HG03066 (cell line): ENCODE measurements at regions not wholly inside any gene's neighbourhood (a gene's known extent, or its start where the extent isn't known, plus 50 kb on each side); places are given as distances from the start of the nearest gene placed in this dataset.

Experiments
- ATAC-seq: cut with Tn5 transposase; IDR thresholded peaks from one replicate; pipeline ENCODE4 v1.9.1; 2021; ENCODE audit warnings: low read depth; ENCODE audit not compliant: unreplicated experiment

DNA sequence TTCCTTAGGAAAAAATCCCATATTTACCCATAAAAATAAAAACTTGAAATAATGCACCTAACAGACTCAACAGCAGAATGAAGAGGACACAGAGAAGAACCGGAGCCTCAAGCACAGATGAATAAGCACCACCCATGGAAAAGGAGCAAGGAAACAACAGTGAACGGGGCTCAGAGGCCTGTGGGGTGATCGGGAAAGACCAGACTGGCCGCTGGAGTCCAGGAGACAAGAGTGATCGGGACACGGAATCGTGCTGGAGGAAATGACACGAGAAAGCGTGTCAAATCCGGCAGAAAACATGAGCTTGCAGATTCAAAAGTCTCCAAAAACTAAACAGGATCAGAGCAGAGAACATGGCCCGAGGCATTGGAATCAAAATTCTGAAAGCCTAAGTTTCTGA, 448.0 kb upstream of the SALL3 start:
- no peak for ATAC-seq

- ATAC-seq, result no peak
Observed at GRCh38 chr18:78538669-78539440, 440.8 kb upstream of the SALL3 start.

DNA sequence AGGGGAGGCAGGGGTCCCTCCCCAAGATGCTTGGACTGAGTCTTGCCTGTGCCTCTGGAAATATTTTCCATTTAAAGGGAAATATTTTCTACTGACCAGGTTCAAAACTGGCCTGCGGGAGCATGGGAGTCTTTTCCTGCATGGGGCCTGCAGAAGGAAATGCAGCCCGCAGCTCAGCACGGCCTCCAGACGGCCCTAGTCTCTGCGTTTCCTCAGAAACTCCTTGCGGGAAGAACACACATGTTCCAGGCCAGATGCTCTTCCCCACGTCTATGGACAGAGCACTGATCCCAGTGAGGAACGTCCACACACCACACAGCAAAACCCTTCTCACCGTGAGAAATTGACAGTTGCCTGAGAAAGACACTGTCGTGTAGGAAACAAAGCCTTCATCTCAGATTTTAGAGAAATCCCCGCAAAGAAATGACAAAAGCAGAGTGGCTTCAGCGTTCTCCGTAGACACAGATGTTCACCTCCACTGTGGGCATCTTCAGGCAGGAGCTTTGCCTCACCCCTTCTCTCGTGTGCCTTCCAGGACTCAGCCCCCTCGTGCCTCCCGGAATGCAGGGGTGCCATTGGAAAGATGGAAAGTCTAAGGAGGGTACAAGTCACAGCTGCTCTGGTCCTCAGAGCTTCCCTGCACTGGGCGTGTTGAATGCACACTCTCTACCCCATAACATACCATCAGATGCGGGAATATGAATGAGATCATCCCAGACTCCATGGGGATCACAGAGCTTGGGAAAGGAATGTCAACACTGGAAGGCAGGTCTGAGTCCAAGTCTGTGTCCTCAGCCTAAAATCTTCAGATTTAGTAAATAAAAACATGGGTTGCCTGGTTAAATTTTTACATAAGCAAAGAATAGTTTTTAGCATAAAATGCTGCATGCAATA, 438.7 kb upstream of the SALL3 start:
- no peak for ATAC-seq

DNA sequence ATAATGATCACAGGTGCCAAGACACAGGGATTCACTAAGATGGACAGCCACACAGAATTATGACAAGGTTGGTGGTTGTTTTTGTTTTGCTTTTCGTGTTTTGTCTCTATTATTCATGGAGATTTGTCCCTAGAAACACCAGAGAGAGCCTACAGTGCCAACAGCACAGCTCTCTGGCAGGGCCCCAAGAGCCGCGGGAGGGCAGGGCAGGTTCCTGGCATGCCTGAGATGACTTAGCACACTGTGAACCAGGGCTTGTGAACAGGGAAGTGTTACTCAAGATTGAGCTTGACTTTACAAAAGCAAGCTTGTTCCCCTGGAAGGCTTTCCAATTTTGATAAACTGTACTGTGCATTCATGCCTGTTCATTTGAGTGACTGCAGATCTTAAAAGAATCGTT, 437.4 kb upstream of the SALL3 start:
- ATAC-seq, result no peak

GRCh38 chr18:78543201-78543725, 436.4 kb upstream of the SALL3 start:
- ATAC-seq, result no peak

DNA sequence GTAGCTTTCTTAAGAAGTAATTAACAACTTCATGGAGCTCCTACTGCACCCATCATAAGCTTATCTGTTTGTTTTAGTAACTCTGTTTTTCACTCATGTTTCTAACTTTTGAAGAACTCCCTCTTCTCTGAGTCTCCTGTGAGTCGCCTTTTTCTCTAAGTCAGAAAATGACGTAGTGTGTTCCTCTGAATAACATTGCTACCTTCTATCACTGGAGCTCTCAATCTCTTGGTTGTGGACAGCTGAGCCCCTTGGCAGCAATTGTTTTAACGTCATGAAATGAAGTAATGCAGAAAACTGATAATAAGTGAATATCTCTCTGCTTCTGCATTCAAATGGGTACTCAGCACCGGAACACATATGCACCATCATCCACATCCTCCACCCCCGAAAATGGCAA, 433.3 kb upstream of the SALL3 start:
- ATAC-seq, result no peak

DNA sequence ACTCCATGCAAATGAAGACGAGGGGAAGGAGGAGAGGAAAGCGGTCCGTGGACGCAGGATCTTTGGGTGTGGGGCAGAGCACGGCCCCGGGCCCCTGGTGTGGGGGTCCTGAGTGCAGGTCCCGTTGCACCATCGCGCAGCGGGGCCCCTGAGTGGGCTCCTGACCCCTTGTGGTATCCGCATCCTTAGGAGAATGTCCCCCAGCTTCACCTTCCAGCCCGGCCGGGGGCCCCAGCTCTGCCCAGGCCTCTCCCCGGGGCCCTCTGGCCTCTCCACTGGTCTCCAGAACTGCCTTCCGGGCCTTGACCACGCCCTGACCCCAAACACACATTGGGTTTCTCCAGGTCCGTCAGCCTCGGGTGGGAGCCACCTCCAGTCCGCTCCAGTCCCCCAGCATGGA, 431.8 kb upstream of the SALL3 start:
- ATAC-seq, result no peak

GRCh38 chr18:78548261-78549058, 431.2 kb upstream of the SALL3 start:
- ATAC-seq, result no peak

DNA sequence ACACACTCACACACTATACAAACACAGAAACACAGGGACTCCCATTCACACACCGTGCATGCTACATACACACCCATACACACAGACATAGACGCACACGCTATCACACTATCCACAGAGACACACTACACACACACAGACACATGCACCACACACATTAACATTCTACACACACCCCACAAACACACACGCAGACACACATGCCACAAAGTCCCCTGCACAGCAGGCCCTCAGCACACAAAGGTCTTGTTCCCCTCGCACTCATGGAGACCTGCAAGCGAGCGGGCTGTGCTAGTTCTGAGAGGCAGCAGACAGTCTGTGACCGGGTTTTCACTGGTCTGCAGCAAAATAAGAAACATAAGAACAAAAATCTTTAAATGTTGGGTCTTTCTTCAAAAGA, 429.6 kb upstream of the SALL3 start:
- ATAC-seq, result no peak

GRCh38 chr18:78554944-78555608, 424.5 kb upstream of the SALL3 start:
- ATAC-seq, result no peak

GRCh38 chr18:78557371-78557770, 422.2 kb upstream of the SALL3 start:
- no peak for ATAC-seq

DNA sequence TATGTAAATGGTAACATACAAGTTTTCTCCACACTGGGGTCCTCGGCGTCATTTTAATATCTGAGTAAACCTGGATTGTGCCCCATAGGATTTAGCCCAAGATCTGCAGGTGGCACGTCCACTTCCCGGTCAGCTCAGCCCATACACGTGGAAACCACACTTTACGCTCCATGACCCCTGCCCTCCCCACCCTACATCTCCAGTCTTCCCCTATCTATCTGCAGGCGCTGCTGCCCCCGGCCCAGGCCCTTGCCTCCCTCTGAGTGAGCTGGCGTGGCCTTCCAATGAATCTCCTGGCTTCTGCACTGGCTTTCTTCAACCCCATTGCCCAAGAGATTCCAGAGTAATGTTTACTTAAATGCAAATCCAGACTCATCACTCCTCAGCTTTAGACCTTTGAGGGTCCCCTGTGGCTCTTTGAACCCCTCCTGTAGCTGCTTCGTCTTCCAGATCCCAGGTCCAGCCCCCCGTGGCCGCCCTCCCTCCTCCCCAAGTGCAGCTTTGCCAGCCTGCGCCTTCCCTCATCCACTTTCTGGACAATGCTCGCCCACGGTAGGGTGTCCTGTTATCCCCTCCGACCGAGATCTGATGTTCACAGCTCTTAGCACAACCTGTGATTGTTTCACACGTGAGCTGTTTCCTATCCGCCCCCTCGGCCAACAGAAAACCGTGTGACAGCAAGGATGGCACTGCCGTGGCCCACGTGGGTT, 421.4 kb upstream of the SALL3 start:
- no peak for ATAC-seq

GRCh38 chr18:78558948-78559347, 420.7 kb upstream of the SALL3 start:
- ATAC-seq, result no peak

DNA sequence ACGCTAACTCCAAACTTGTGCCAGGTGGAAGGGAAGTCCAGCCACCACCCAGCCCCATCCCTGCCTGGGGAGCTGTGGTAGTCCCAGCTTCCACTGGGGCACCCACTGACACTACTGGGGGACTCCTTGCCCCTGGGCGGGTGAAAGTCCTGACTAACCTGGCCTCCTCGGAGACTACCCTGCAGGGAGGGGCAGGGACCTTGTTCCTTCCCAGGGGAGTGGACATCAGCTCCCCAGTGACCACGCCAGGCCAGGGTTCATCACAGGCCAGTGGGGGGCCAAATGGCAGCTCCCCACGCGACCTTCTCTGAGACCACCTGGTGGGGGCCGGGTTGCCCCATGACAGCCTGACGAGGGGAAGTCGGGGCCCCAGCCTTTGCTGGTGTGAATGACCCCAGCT, 420.0 kb upstream of the SALL3 start:
- ATAC-seq, result no peak

DNA sequence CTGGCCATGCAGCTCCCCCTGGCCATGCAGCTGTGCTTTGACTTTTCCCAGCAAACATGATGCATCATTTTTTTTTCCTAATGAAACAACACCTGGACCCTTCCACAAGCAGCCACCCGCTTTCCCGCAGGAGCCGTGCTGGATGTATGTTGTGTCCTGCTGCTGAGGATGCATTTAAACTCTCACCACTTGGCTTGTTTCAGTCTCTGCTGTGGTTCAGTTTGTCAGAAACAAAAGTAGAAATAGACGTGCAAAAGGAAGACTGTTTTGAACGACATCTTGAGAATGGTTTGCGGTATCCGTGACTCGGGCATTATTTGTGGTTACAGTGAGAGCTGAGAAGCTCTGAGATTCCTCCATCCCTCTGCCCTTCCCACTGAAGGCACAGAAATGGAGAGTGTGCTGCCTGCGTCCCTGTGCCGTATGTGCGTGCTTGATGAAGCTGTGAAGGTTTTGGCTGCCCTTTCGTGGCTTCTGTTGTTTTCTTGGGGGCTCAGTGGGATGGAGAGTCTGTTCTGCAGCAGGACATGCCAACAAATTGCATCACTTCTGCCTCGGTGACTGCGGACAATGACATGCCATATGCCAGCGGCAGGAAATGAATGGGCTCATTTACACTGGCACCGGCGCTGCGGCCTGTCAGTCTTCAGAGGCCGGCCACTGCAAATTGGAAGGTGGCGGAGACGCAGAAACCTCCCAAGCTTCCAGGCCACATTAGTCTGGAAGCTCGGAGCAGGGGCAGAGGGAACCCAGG, 417.7 kb upstream of the SALL3 start:
- ATAC-seq, result no peak

- ATAC-seq, result no peak
Observed at GRCh38 chr18:78562531-78562961, 417.1 kb upstream of the SALL3 start.

DNA sequence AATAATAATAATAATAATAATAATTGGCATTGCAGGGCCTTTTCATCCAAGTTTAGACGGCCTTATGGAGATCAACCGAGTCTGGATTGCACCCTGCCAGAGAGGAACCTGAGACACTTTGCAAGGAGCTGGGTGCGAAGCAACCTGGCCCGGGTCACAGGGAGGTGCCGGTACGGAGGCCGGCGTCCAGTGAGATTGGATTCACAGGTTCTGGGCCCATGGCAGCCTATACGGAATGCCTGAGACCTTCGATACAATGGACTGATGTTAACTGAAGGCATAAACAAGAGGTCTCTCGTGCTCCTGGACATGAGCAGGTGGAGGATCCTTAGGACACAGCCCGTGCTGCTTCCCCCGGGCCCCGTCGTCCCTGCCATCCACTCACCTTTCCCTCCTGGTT, 416.5 kb upstream of the SALL3 start:
- no peak for ATAC-seq

DNA sequence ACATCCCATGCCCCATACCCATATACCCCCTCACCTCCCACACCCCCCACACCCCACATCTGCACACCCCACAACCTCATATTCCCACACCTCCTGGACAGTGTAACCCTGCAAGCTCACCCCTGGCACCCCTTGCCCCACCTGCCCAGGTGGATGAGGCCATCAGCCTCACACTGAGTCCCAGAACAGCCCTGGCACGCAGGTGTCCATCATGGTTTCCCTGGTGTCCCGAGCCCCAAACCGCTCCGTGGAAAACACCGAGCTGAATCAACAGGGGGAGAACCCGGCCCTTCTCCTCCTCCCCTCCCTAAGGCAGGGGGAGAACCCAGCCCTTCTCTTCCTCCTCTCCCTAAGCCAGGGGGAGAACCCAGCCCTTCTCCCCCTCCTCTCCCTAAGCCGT, 415.6 kb upstream of the SALL3 start:
- ATAC-seq, result no peak

GRCh38 chr18:78564518-78564917, 415.1 kb upstream of the SALL3 start:
- no peak for ATAC-seq
